Choroid plexus epithelial cell (primary cell): ENCODE measurements at regions not wholly inside any gene's neighbourhood (a gene's known extent, or its start where the extent isn't known, plus 50 kb on each side); places are given as distances from the start of the nearest gene placed in this dataset.

Experiments used
- DNase-seq: peaks from one replicate; pipeline ENCODE4 v3.0.0-alpha.2; 2010; ENCODE audit warnings: low read depth
- H3K4me3 ChIP-seq: 2 replicates; pipeline ENCODE4 v1.5.1; 2011; ENCODE audit warnings: low read depth, mild to moderate bottlenecking, control low read depth, low read length, moderate library complexity
- TF ChIP-seq, protein P1 (sequence below): conservative IDR thresholded peaks from 2 replicates; pipeline ENCODE4 v1.5.1; 2011; ENCODE audit warnings: low read depth, mild to moderate bottlenecking, control low read depth, inconsistent platforms, low read length, moderate library complexity

DNA sequence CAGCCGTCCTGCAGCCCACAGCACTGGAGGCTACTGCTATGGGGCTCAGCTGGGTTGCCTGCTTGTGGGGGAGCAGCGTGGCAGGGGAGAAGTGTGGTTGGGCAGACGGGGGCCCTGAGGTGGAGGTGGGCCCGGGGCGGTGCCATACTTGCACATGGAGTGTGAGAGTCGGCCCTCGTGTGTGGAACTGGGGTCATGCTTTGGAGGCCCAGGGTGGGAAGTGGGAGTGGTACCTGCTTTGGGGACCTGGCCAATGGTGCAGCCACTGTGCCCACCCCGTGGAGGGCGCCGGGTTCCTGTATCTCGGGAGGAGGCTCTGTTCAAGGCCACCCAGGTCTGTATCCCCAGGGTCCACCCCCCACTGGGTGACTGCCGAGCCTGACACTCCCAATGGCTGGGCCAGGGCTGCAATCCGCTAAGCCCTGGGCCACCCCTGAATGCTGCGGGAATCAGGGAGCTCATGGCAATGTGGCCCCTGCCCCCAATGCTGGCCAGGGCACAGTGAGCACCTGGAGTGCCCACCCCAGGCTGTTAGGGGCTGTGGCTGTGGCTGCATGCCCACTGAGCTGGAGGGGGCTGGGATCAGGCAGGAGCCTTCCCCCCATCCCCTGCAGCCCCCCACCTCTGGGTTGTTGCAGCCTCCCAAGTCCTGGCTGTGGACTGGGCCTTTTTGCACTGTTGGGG, 157.9 kb upstream of the SLC38A2 start:
- no peak overlapping the region for H3K4me3 ChIP-seq
- TF ChIP-seq, protein P1, sequence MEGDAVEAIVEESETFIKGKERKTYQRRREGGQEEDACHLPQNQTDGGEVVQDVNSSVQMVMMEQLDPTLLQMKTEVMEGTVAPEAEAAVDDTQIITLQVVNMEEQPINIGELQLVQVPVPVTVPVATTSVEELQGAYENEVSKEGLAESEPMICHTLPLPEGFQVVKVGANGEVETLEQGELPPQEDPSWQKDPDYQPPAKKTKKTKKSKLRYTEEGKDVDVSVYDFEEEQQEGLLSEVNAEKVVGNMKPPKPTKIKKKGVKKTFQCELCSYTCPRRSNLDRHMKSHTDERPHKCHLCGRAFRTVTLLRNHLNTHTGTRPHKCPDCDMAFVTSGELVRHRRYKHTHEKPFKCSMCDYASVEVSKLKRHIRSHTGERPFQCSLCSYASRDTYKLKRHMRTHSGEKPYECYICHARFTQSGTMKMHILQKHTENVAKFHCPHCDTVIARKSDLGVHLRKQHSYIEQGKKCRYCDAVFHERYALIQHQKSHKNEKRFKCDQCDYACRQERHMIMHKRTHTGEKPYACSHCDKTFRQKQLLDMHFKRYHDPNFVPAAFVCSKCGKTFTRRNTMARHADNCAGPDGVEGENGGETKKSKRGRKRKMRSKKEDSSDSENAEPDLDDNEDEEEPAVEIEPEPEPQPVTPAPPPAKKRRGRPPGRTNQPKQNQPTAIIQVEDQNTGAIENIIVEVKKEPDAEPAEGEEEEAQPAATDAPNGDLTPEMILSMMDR, result no peak
- no peak for DNase-seq

GRCh38 chr12:46526233-46526632, 153.7 kb upstream of the SLC38A2 start:
- no peak for DNase-seq
- no peak overlapping the region for H3K4me3 ChIP-seq
- TF ChIP-seq, protein P1, result no peak

DNA sequence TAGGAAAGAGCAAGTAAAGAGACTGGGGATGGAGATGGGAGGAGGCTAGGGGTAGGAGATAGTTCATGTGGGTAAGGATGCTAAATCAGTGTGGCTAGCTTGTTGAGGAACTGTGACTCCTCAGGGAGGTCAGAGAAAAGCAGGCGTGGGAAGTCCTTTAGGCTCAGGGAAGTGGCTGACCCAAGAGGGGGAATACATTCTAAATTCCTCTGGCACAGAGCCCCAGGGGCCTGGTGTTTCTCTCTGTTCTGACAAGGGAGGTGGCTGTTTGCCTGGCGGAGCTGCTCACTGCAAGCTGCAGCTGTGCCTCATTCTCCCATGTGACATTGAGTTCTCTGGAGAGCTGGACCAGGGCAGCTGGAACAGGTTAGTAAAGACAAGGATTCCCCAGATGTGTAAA, 152.2 kb upstream of the SLC38A2 start:
- DNase-seq, result peak; percentile 82
- TF ChIP-seq, protein P1, result no peak
- H3K4me3 ChIP-seq, result no peak overlapping the region

- H3K4me3 ChIP-seq, result peak overlapping the region; percentile 23
- TF ChIP-seq, protein P1, result no peak
- peak; percentile 84 for DNase-seq
These were observed 151.5 kb upstream of the SLC38A2 start for GRCh38 chr12:46523863-46524770.

GRCh38 chr12:46523446-46523845, 150.9 kb upstream of the SLC38A2 start:
- TF ChIP-seq, protein P1, result no peak
- no peak overlapping the region for H3K4me3 ChIP-seq
- DNase-seq, result no peak

GRCh38 chr12:46522071-46522470, 149.5 kb upstream of the SLC38A2 start:
- TF ChIP-seq, protein P1, result no peak
- DNase-seq, result no peak
- no peak overlapping the region for H3K4me3 ChIP-seq

DNA sequence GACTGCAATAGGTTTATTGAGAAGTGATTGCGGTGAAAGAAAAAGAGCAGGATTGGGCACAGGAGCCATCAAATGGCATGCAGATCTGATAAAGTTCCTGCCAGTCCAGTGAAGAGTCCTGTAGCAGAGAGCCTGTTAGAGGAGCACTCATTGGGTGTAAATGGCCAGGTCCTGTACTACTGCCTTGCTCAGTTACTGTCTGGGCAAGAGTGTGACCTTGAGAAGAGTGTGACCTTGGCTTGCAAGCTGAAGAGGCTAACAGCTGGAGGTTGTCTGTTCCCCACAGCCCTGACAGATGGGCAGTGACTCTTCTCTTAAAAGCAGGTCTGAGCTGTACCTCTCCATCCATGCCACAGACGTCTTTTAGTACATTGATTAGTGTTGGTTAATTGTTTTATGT, 148.6 kb upstream of the SLC38A2 start:
- TF ChIP-seq, protein P1, result no peak
- H3K4me3 ChIP-seq, result no peak overlapping the region
- DNase-seq, result no peak
